Heart left ventricle (tissue), 13 donors: ENCODE measurements at regions not wholly inside any gene's neighbourhood (a gene's known extent, or its start where the extent isn't known, plus 50 kb on each side); places are given as distances from the start of the nearest gene placed in this dataset.

ENCODE experiments used
- POLR2A ChIP-seq, 2 donors: fragments of 450-650 bp; IDR thresholded peaks; one replicate each; pipeline ENCODE4 v1.6.1; 2017; ENCODE audit warnings: antibody characterized with exemption in 2 of 2, mild to moderate bottlenecking in 2 of 2, moderate library complexity in 2 of 2
- TF ChIP-seq, protein P1 (sequence below), 12 donors: fragments of 200-600 bp; sonication (generic) in 4 of 12; IDR thresholded peaks; one replicate each; pipeline versions ENCODE4 v1.5.0 to v1.8.0; 2018 to 2022; ENCODE audit warnings: antibody characterized with exemption in 12 of 12, mild to moderate bottlenecking in 5 of 12
- donor health status: ischemic (EF 13 %, LVEDD 7.1; RV severe dilation, severe dysfunction).
- donor health status: DM: no; HTN: yes; CAD: no.
- donor health status: DM: no; HTN: no; CAD: no.
- donor health status: ischemic (EF 25% LVEDD 6.9; RV normal size, moderate dysfunction).
- donor health status: ischemic (EF 25% LVEDD 5.7; RV mildly dilated, moderate dysfunction).
- donor health status: ischemic (EF 35%, LVEDD 5.7; RV mildly dilated, moderate dysfunction).
- donor health status: nonischemic (EF 11% LVEDD 7.7; RV severe dilation, severe dysfunction).
- donor health status: DM: yes; HTN: yes; CAD: no.
- donor health status: PGD.
- donor health status: ischemic (EF 29% LVEDD 5.4; RV normal size, mild dysfunction).
- donor health status: nonischemic (EF 23%, LVEDD 6.1; RV moderate dilation, normal function).

DNA sequence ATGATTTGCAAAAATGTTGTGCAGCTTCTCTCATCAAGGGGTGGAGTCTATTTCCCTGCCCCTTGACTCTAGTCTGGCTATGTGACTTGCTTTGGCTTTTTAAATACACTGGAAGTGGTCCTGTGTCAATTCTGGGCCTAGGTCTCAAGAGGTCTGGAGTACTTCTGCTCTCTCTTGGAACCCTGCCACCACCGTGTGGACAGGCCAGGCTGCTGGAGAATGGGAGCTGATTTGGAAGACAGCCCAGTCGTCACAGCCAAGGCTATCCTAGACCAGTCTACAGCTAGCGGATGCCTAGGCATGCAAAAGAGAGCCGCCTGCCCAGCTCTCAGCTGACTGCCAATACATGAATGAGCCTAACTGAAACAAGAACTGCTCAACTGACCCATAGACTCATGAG, 56.7 kb upstream of the CLINT1 start:
- TF ChIP-seq, protein P1, sequence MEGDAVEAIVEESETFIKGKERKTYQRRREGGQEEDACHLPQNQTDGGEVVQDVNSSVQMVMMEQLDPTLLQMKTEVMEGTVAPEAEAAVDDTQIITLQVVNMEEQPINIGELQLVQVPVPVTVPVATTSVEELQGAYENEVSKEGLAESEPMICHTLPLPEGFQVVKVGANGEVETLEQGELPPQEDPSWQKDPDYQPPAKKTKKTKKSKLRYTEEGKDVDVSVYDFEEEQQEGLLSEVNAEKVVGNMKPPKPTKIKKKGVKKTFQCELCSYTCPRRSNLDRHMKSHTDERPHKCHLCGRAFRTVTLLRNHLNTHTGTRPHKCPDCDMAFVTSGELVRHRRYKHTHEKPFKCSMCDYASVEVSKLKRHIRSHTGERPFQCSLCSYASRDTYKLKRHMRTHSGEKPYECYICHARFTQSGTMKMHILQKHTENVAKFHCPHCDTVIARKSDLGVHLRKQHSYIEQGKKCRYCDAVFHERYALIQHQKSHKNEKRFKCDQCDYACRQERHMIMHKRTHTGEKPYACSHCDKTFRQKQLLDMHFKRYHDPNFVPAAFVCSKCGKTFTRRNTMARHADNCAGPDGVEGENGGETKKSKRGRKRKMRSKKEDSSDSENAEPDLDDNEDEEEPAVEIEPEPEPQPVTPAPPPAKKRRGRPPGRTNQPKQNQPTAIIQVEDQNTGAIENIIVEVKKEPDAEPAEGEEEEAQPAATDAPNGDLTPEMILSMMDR (IDR thresholded peaks at IDR 0.05): peak in 1 of 12 donors; percentile 7
- no peak for TF ChIP-seq POLR2A (IDR thresholded peaks at IDR 0.05)
